ENCODE measurements at regions not wholly inside any gene's neighbourhood (a gene's known extent, or its start where the extent isn't known, plus 50 kb on each side); places are given as distances from the start of the nearest gene placed in this dataset.

- Histone ChIP-seq H3K9ac (ENCODE audit: control insufficient read depth, insufficient read depth, low read length) (no peak overlapping the region), H3K27me3 (replicated peaks in 1 of 2; ENCODE audit: control insufficient read depth in 2 of 2, insufficient read depth in 2 of 2, low read length in 1 of 2) (no peaks in the 10 kb centered on the region), H2AFZ (ENCODE audit: control insufficient read depth, low read depth, low read length) (no peak overlapping the region), H3K27ac (ENCODE audit: control insufficient read depth, insufficient read depth) (no peak overlapping the region), H4K20me1 (ENCODE audit: control insufficient read depth, insufficient read depth) (no peaks in the 10 kb centered on the region), H3K4me1 (ENCODE audit: control insufficient read depth, insufficient read depth, low read length) (no peaks in the 10 kb centered on the region), H3K4me3 (no peak overlapping the region), H3K36me3 (ENCODE audit: control insufficient read depth in 2 of 2, insufficient read depth in 2 of 2, low read length in 1 of 2) (no peaks in the 10 kb centered on the region), H3K4me2 (ENCODE audit: control insufficient read depth, insufficient read depth) (no peak overlapping the region), H3K79me2 (ENCODE audit: control insufficient read depth, insufficient read depth, low read length) (no peaks in the 10 kb centered on the region), H3K9me3 (replicated peaks; ENCODE audit: control insufficient read depth, insufficient read depth, low read length) (no peaks in the 10 kb centered on the region)
- TF ChIP-seq TCF7 (IDR thresholded peaks at IDR 0.05; ENCODE audit: borderline replicate concordance), result no peak
- no peak for TF ChIP-seq HDAC6 (IDR thresholded peaks at IDR 0.05; ENCODE audit: unreplicated experiment)
- no peak for TF ChIP-seq SMAD5 (IDR thresholded peaks at IDR 0.05; ENCODE audit: low read depth)
- TF ChIP-seq, protein P1, sequence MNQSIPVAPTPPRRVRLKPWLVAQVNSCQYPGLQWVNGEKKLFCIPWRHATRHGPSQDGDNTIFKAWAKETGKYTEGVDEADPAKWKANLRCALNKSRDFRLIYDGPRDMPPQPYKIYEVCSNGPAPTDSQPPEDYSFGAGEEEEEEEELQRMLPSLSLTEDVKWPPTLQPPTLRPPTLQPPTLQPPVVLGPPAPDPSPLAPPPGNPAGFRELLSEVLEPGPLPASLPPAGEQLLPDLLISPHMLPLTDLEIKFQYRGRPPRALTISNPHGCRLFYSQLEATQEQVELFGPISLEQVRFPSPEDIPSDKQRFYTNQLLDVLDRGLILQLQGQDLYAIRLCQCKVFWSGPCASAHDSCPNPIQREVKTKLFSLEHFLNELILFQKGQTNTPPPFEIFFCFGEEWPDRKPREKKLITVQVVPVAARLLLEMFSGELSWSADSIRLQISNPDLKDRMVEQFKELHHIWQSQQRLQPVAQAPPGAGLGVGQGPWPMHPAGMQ (IDR thresholded peaks at IDR 0.05; ENCODE audit: borderline replicate concordance), result no peak
- TF ChIP-seq CHD2 (IDR thresholded peaks at IDR 0.05; ENCODE audit: borderline replicate concordance, low read depth, low read length), result no peak
- no peak for TF ChIP-seq CEBPB (IDR thresholded peaks at IDR 0.05; ENCODE audit: borderline replicate concordance in 1 of 2, low read depth in 2 of 2, low read length in 2 of 2)
- no peak for TF ChIP-seq USF2 (IDR thresholded peaks at IDR 0.05; ENCODE audit: borderline replicate concordance, low read depth, low read length)
- TF ChIP-seq EED (IDR thresholded peaks at IDR 0.05; ENCODE audit: low read depth), result no peak
- TF ChIP-seq, protein P2, sequence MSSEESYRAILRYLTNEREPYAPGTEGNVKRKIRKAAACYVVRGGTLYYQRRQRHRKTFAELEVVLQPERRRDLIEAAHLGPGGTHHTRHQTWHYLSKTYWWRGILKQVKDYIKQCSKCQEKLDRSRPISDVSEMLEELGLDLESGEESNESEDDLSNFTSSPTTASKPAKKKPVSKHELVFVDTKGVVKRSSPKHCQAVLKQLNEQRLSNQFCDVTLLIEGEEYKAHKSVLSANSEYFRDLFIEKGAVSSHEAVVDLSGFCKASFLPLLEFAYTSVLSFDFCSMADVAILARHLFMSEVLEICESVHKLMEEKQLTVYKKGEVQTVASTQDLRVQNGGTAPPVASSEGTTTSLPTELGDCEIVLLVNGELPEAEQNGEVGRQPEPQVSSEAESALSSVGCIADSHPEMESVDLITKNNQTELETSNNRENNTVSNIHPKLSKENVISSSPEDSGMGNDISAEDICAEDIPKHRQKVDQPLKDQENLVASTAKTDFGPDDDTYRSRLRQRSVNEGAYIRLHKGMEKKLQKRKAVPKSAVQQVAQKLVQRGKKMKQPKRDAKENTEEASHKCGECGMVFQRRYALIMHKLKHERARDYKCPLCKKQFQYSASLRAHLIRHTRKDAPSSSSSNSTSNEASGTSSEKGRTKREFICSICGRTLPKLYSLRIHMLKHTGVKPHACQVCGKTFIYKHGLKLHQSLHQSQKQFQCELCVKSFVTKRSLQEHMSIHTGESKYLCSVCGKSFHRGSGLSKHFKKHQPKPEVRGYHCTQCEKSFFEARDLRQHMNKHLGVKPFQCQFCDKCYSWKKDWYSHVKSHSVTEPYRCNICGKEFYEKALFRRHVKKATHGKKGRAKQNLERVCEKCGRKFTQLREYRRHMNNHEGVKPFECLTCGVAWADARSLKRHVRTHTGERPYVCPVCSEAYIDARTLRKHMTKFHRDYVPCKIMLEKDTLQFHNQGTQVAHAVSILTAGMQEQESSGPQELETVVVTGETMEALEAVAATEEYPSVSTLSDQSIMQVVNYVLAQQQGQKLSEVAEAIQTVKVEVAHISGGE (CRISPR knock-in tag; IDR thresholded peaks at IDR 0.05), result no peak
- no peak for TF ChIP-seq RUNX3 (IDR thresholded peaks at IDR 0.05; ENCODE audit: low read length)
- no peak for ATAC-seq
- BruUV-seq (replicated peaks), result no TSS peak
- in situ Hi-C loops (cut with MboI) (no loop called here), intact Hi-C loops (cut with micrococcal nuclease; ENCODE audit: unreplicated experiment) (loop anchor here (10.0 kb wide), 2 partner anchors 258 to 1338 kb away; no protein-coding TSS in a partner anchor)
- FAIRE-seq, result no peak
- RAD21 ChIA-PET (ENCODE audit: unreplicated experiment), result no interaction called here
- WGBS (ENCODE audit: insufficient coverage, insufficient replicate concordance, low lambda C conversion rate, missing lambda C conversion rate), result 0% methylated on average over 1 of the region's 1 CpG
- no peak for DNase-seq (ENCODE audit: low read depth, low spot score)
- POLR2A ChIA-PET, result no interaction called here
- SMC1A ChIA-PET (ENCODE audit: uncharacterized antibody, unreplicated experiment), result no interaction called here
- CTCF ChIA-PET, result no interaction called here
Measured at GRCh38 chr2:59307196-59307595, 1066.1 kb upstream of the FANCL start.

Measured in GM12878 (cell line).